HCT116 (cell line): ENCODE measurements at regions not wholly inside any gene's neighbourhood (a gene's known extent, or its start where the extent isn't known, plus 50 kb on each side); places are given as distances from the start of the nearest gene placed in this dataset.

Source experiments
- ATAC-seq: fragments of 200-7000 bp; cut with Tn5 transposase; 2 replicates; pipeline ENCODE4 v1.9.1; 2020; ENCODE audit warnings: mild to moderate bottlenecking, moderate library complexity
- BruUV-seq: library from RNA; stranded (reverse); fragments of 400-500 nt; replicated peaks from 2 replicates; lab custom pipeline; 2021; lab: Mats Ljungman, UMichigan
- CTCF ChIA-PET: fragments of 300-600 bp; sonication (Branson Sonifier 250); formaldehyde crosslinking; loops from one replicate; lab custom pipeline; 2021; ENCODE audit warnings: antibody characterized with exemption; lab: Charles Lee
- POLR2A ChIA-PET: fragments of 300-600, 350-600 bp; sonication (Branson Sonifier 250); formaldehyde crosslinking; loops from one replicate; lab custom pipeline; 2021; ENCODE audit warnings: antibody characterized with exemption; lab: Charles Lee
- RAD21 ChIA-PET, 2 experiments: fragments of 300-600 bp; sonication (Branson Sonifier 250); formaldehyde crosslinking; loops; one replicate each; lab custom pipeline; 2023; ENCODE audit warnings: low total read pairs in 2 of 2; ENCODE audit not compliant: uncharacterized antibody in 2 of 2, unreplicated experiment in 2 of 2, low non-redundant PET in 1 of 2; lab: Charles Lee
- DNase-seq: peaks from one replicate; pipeline ENCODE4 v3.0.0-alpha.2; 2010; ENCODE audit warnings: low read depth, low spot score
- H2AFZ ChIP-seq: fragments of 200-600 bp; shearing (Covaris generic), sonication (generic); 2 replicates; pipeline ENCODE4 v1.6.1; 2017; ENCODE audit warnings: low read depth, mixed run types, mixed read lengths, antibody characterized with exemption, low read length; ENCODE audit not compliant: poor library complexity, severe bottlenecking
- H3K27ac ChIP-seq: 2 replicates; pipeline ENCODE4 v1.5.1; 2012; ENCODE audit warnings: low read depth, low read length
- H3K27me3 ChIP-seq: fragments of 200-600 bp; sonication (generic); 2 replicates; pipeline ENCODE4 v1.6.1; 2016; ENCODE audit warnings: mixed run types, low read length, mixed read lengths; ENCODE audit not compliant: insufficient read depth
- H3K36me3 ChIP-seq, 2 experiments: fragments of 200-500 bp in 1 of 2; fragments of 200-600 bp in 1 of 2; sonication (Bioruptor generic) in 1 of 2; sonication (generic) in 1 of 2; 2 replicates each; pipeline versions ENCODE4 v1.5.1 to v1.6.1; 2014 to 2016; ENCODE audit warnings: low read length in 2 of 2, inconsistent platforms in 1 of 2, mixed read lengths in 1 of 2, mixed run types in 1 of 2; ENCODE audit not compliant: insufficient read depth in 2 of 2, control insufficient read depth in 1 of 2
- H3K4me1 ChIP-seq, 2 experiments: fragments of 200-600 bp in 1 of 2; sonication (generic) in 1 of 2; 2 replicates each; pipeline versions ENCODE4 v1.5.1 to v1.6.1; 2012 to 2017; ENCODE audit warnings: low read length in 2 of 2, inconsistent platforms in 1 of 2, mild to moderate bottlenecking in 1 of 2, mixed read lengths in 1 of 2, mixed run types in 1 of 2, moderate library complexity in 1 of 2; ENCODE audit not compliant: insufficient read depth in 2 of 2, control insufficient read depth in 1 of 2
- H3K4me2 ChIP-seq: fragments of 200-600 bp; sonication (generic); 2 replicates; pipeline ENCODE4 v1.6.1; 2017; ENCODE audit warnings: mixed run types, low read length, mixed read lengths
- H3K4me3 ChIP-seq, 2 experiments: fragments of 200-600 bp in 1 of 2; sonication (generic) in 1 of 2; replicated peaks in 1 of 2; 2 replicates each; pipeline ENCODE4 v1.5.1; 2011 to 2016; ENCODE audit warnings: low read length in 2 of 2, control low read depth in 1 of 2, low read depth in 1 of 2, mild to moderate bottlenecking in 1 of 2, mixed read lengths in 1 of 2, mixed run types in 1 of 2
- H3K79me2 ChIP-seq: fragments of 200-600 bp; sonication (generic); 2 replicates; pipeline ENCODE4 v1.6.1; 2017; ENCODE audit warnings: mild to moderate bottlenecking, mixed run types, low read length, moderate library complexity, mixed read lengths; ENCODE audit not compliant: insufficient read depth
- H3K9ac ChIP-seq: fragments of 200-600 bp; sonication (generic); 2 replicates; pipeline ENCODE4 v1.6.1; 2016; ENCODE audit warnings: low read length, mixed read lengths
- H3K9me2 ChIP-seq: fragments of 200-600 bp; sonication (generic), shearing (Covaris generic); 2 replicates; pipeline ENCODE4 v1.6.1; 2017; ENCODE audit warnings: mixed run types, mild to moderate bottlenecking, moderate library complexity; ENCODE audit not compliant: insufficient read depth
- H3K9me3 ChIP-seq, 2 experiments: fragments of 200-500 bp in 1 of 2; fragments of 200-600 bp in 1 of 2; sonication (Bioruptor generic) in 1 of 2; sonication (generic) in 1 of 2; 2 replicates each; pipeline ENCODE4 v1.6.1; 2014 to 2017; ENCODE audit warnings: low read length in 2 of 2, mixed read lengths in 2 of 2, inconsistent platforms in 1 of 2, low read depth in 1 of 2, mild to moderate bottlenecking in 1 of 2, mixed run types in 1 of 2, moderate library complexity in 1 of 2; ENCODE audit not compliant: control insufficient read depth in 1 of 2, insufficient read depth in 1 of 2
- H4K20me1 ChIP-seq: fragments of 200-600 bp; sonication (generic), shearing (Covaris generic); 2 replicates; pipeline ENCODE4 v1.6.1; 2017; ENCODE audit warnings: mixed run types, mild to moderate bottlenecking, moderate library complexity; ENCODE audit not compliant: insufficient read depth
- CBX3 ChIP-seq: IDR thresholded peaks from 2 replicates; pipeline ENCODE4 v1.6.1; 2012; ENCODE audit warnings: low read depth
- CEBPB ChIP-seq: IDR thresholded peaks from 2 replicates; pipeline ENCODE4 v1.6.1; 2012; ENCODE audit warnings: low read depth
- EGR1 ChIP-seq: IDR thresholded peaks from 2 replicates; pipeline ENCODE4 v1.6.1; 2012; ENCODE audit warnings: low read depth
- ELF1 ChIP-seq: IDR thresholded peaks from 2 replicates; pipeline ENCODE4 v1.6.1; 2012; ENCODE audit warnings: low read depth, borderline replicate concordance
- EZH2 ChIP-seq: fragments of 200-600 bp; sonication (generic); IDR thresholded peaks from 2 replicates; pipeline ENCODE4 v1.6.1; 2017; ENCODE audit warnings: antibody characterized with exemption, mixed run types
- FOSL1 ChIP-seq: IDR thresholded peaks from 2 replicates; pipeline ENCODE4 v1.6.1; 2012; ENCODE audit warnings: low read depth
- MAX ChIP-seq: IDR thresholded peaks from 2 replicates; pipeline ENCODE4 v1.6.1; 2012
- POLR2A ChIP-seq: IDR thresholded peaks from 2 replicates; pipeline ENCODE4 v1.7.0; 2011; ENCODE audit warnings: borderline replicate concordance; ENCODE audit not compliant: insufficient read depth, insufficient read length; ENCODE audit errors: extremely low read depth
- RAD21 ChIP-seq: IDR thresholded peaks from 2 replicates; pipeline ENCODE4 v1.6.1; 2012; ENCODE audit warnings: low read depth, mild to moderate bottlenecking
- SIN3A ChIP-seq: IDR thresholded peaks from 2 replicates; pipeline ENCODE4 v1.6.1; 2012; ENCODE audit warnings: low read depth
- SP1 ChIP-seq: IDR thresholded peaks from 2 replicates; pipeline ENCODE4 v1.6.1; 2012; ENCODE audit warnings: low read depth
- SRF ChIP-seq: IDR thresholded peaks from 2 replicates; pipeline ENCODE4 v1.6.1; 2012; ENCODE audit warnings: low read depth
- TCF7L2 ChIP-seq: IDR thresholded peaks from 2 replicates; pipeline ENCODE4 v1.7.0; 2011; ENCODE audit warnings: borderline replicate concordance, inconsistent platforms; ENCODE audit not compliant: insufficient read depth, insufficient read length; ENCODE audit errors: extremely low read depth
- YY1 ChIP-seq: IDR thresholded peaks from 2 replicates; pipeline ENCODE4 v1.6.1; 2011; ENCODE audit warnings: low read length, low read depth, moderate library complexity, mild to moderate bottlenecking; ENCODE audit not compliant: insufficient replicate concordance; ENCODE audit errors: extremely low read depth
- intact Hi-C: fragments of 100-400 bp; cut with micrococcal nuclease; formaldehyde crosslinking; loops from 2 replicates; pipeline ENCODE4 v1.10.0; 2022

DNA sequence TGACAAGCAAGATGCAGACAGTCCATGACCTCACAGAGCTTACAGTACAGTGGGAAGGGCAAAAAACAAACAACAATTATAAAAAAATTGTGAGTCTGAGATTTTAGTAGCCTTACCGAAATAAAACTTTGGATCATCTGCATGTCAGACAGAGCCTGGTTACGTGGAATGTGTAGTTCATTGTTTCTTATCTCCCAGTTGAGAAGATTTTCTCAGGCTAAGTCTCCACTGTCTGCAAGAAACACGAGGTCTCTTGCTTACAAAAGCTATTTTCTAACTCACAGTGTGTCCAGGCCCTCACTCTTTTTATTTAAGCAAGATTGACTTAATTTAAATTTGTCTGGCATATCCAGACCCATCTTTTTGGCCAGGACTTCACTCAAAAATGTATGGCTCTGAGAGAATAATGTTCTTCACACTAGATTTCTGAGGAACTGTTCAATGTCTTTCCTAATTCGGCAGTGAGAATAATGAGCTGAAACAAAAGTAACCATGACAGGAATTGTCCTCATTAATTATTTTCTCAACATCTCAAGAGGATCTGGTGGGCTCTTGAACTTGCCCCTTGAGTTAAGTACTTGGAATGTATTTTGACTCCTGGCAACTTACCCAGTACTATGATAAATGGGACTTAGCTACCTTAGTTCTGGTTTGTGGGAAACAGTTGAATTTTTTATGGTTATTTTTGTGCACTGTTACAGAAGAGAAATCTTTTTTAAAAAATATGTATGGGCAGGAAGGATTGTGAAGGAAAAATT, 265.1 kb upstream of the COL8A1 start:
- Histone ChIP-seq H3K36me3 (no peaks in the 10 kb centered on the region), H4K20me1 (no peaks in the 10 kb centered on the region), H3K9me2 (no peaks in the 10 kb centered on the region), H3K9me3 (no peaks in the 10 kb centered on the region), H3K27ac (no peak overlapping the region), H3K79me2 (no peaks in the 10 kb centered on the region), H3K4me3 (no peak overlapping the region)
- intact Hi-C loops = no loop called here
- CTCF ChIA-PET = no interaction called here
- no peak for TF ChIP-seq TCF7L2
- TF ChIP-seq RAD21 = no peak
- TF ChIP-seq SRF = no peak
- TF ChIP-seq CEBPB = no peak
- no peak for TF ChIP-seq CBX3
- no peak for TF ChIP-seq POLR2A
- no peak for TF ChIP-seq SP1
- TF ChIP-seq SIN3A = no peak
- TF ChIP-seq ELF1 = no peak
- no peak for TF ChIP-seq FOSL1
- TF ChIP-seq YY1 = no peak
- TF ChIP-seq MAX = no peak
- no peak for TF ChIP-seq EGR1
- no peak for TF ChIP-seq EZH2
- TF ChIP-seq, all 23 proteins: peak for 0
- no peak overlapping the region for H3K9ac ChIP-seq
- H3K4me2 ChIP-seq = no peak overlapping the region
- ATAC-seq (no peak), DNase-seq (no peak)
- POLR2A ChIA-PET = no interaction called here
- H3K27me3 ChIP-seq = peaks cover 19% of the 10 kb centered on the region
- no TSS peak for BruUV-seq
- H3K4me1 ChIP-seq = no peaks in the 10 kb centered on the region
- no peak overlapping the region for H2AFZ ChIP-seq
- RAD21 ChIA-PET = no interaction called here
